HEK293T (cell line): ENCODE measurements at regions not wholly inside any gene's neighbourhood (a gene's known extent, or its start where the extent isn't known, plus 50 kb on each side); places are given as distances from the start of the nearest gene placed in this dataset.

ENCODE experiments used
- ARNT ChIP-seq: fragments of 450-650 bp; IDR thresholded peaks from 2 replicates; pipeline ENCODE4 v1.6.1; 2017; ENCODE audit warnings: mild to moderate bottlenecking
- CTBP1 ChIP-seq: fragments of 450-650 bp; IDR thresholded peaks from 2 replicates; pipeline ENCODE4 v1.6.1; 2016; ENCODE audit warnings: borderline replicate concordance
- ELF4 ChIP-seq: fragments of 450-650 bp; IDR thresholded peaks from 2 replicates; pipeline ENCODE4 v1.6.1; 2017; ENCODE audit warnings: antibody characterized with exemption
- FOXA1 ChIP-seq: fragments of 450-650 bp; IDR thresholded peaks from 2 replicates; pipeline ENCODE4 v1.6.1; 2016; ENCODE audit warnings: mild to moderate bottlenecking
- L3MBTL2 ChIP-seq: fragments of 450-650 bp; conservative IDR thresholded peaks from 2 replicates; pipeline ENCODE4 v1.6.1; 2016; ENCODE audit warnings: mild to moderate bottlenecking
- NFRKB ChIP-seq: fragments of 450-650 bp; IDR thresholded peaks from 2 replicates; pipeline ENCODE4 v1.6.1; 2016; ENCODE audit warnings: mild to moderate bottlenecking, moderate library complexity
- PKNOX1 ChIP-seq: fragments of 450-650 bp; IDR thresholded peaks from 2 replicates; pipeline ENCODE4 v1.6.1; 2016
- SP1 ChIP-seq: fragments of 450-650 bp; IDR thresholded peaks from 2 replicates; pipeline ENCODE4 v1.6.1; 2017
- SUZ12 ChIP-seq: fragments of 450-650 bp; IDR thresholded peaks from 2 replicates; pipeline ENCODE4 v1.6.1; 2016; ENCODE audit warnings: mild to moderate bottlenecking
- TARDBP ChIP-seq: fragments of 450-650 bp; IDR thresholded peaks from 2 replicates; pipeline ENCODE4 v1.6.1; 2016

- TF ChIP-seq PKNOX1 (no peak), CTBP1 (no peak), SUZ12 (no peak), TARDBP (no peak), ARNT (no peak), ELF4 (no peak), L3MBTL2 (no peak), FOXA1 (no peak), SP1 (no peak), NFRKB (no peak)
Measured at GRCh38 chr6:131460614-131461000, 112.4 kb upstream of the ARG1 start.
